Smooth muscle cell (in vitro differentiated cells): ENCODE measurements at regions not wholly inside any gene's neighbourhood (a gene's known extent, or its start where the extent isn't known, plus 50 kb on each side); places are given as distances from the start of the nearest gene placed in this dataset.
"Not testable (repeated sequence)": the region's sequence is repeated elsewhere in the genome, so short reads cannot be mapped to it uniquely, and the experiment has no call there.

Source experiments
- DNase-seq: peaks from one replicate; lab custom pipeline; 2025; ENCODE audit not compliant: unreplicated experiment; lab: John Stamatoyannopoulos, UW
- H2AFZ ChIP-seq: fragments of 200-600 bp; sonication (generic); 2 replicates; pipeline ENCODE4 v1.6.0; 2016; ENCODE audit warnings: antibody characterized with exemption, low read depth, mild to moderate bottlenecking
- H3F3A ChIP-seq: fragments of 200-600 bp; sonication (generic); 2 replicates; pipeline ENCODE4 v1.6.0; 2017; ENCODE audit warnings: antibody characterized with exemption, low read depth
- H3K27ac ChIP-seq: fragments of 200-600 bp; sonication (generic); 2 replicates; pipeline ENCODE4 v1.5.1; 2016; ENCODE audit warnings: low read depth, mild to moderate bottlenecking
- H3K27me3 ChIP-seq: fragments of 200-600 bp; sonication (generic); 2 replicates; pipeline ENCODE4 v1.6.1; 2016; ENCODE audit warnings: low read depth, mild to moderate bottlenecking
- H3K36me3 ChIP-seq: fragments of 200-600 bp; sonication (generic); 2 replicates; pipeline ENCODE4 v1.5.1; 2016; ENCODE audit warnings: low read depth
- H3K4me1 ChIP-seq: fragments of 200-600 bp; sonication (generic); 2 replicates; pipeline ENCODE4 v1.5.1; 2016; ENCODE audit warnings: low read depth
- H3K4me2 ChIP-seq: fragments of 200-600 bp; sonication (generic); 2 replicates; pipeline ENCODE4 v1.6.0; 2016; ENCODE audit warnings: mild to moderate bottlenecking
- H3K4me3 ChIP-seq: fragments of 200-600 bp; sonication (generic); 2 replicates; pipeline ENCODE4 v1.5.1; 2016; ENCODE audit warnings: mild to moderate bottlenecking
- H3K79me2 ChIP-seq: fragments of 200-600 bp; sonication (generic); 2 replicates; pipeline ENCODE4 v1.6.0; 2016; ENCODE audit warnings: low read depth, mild to moderate bottlenecking
- H3K9ac ChIP-seq: fragments of 200-600 bp; sonication (generic); 2 replicates; pipeline ENCODE4 v1.6.0; 2016; ENCODE audit warnings: low read depth
- H3K9me3 ChIP-seq: fragments of 200-600 bp; sonication (generic); replicated peaks from 2 replicates; pipeline ENCODE4 v1.5.1; 2016; ENCODE audit warnings: low read depth
- H4K20me1 ChIP-seq: fragments of 200-600 bp; sonication (generic); 2 replicates; pipeline ENCODE4 v1.6.0; 2016; ENCODE audit warnings: low read depth
- CTCF ChIP-seq: fragments of 200-600 bp; sonication (generic); IDR thresholded peaks from 2 replicates; pipeline ENCODE4 v1.5.1; 2017; ENCODE audit warnings: borderline replicate concordance, mild to moderate bottlenecking, antibody characterized with exemption; ENCODE audit not compliant: insufficient read depth, poor library complexity, severe bottlenecking
- WGBS: methylation state at CpG from one replicate; pipeline ENCODE4 v1.1.7; 2016; ENCODE audit warnings: low lambda C conversion rate; 5-methylcytosine and 5-hydroxymethylcytosine counted together

DNA sequence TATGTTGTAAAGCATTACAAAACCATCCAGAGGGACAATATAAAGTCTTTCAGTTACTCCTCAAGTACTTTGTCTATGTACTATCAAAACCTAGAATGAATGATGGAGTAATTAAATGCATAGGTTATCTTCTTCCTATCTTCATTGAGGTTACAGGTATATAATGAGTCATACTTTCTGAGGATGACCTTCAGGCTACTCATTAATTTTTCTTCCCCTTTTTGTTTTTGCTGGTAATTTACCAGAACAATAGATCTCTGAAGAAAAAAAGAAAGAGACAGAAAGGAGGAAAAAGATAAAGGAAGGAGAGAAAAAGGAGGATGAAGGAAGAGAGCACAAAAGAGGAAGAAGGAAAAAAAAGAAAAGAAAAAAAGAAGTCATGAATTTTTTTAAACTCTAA is 398.4 kb downstream of the TBC1D32 start:
- no peaks in the 10 kb centered on the region for H3K9me3 ChIP-seq
- no peak overlapping the region for H3K9ac ChIP-seq
- H3K79me2 ChIP-seq, result no peaks in the 10 kb centered on the region
- DNase-seq, result no peak
- no peaks in the 10 kb centered on the region for H3K27me3 ChIP-seq
- H3K4me3 ChIP-seq, result no peak overlapping the region
- H2AFZ ChIP-seq, result no peak overlapping the region
- no peak overlapping the region for H3K27ac ChIP-seq
- H3K4me1 ChIP-seq, result no peaks in the 10 kb centered on the region
- no peak for TF ChIP-seq CTCF
- no peaks in the 10 kb centered on the region for H4K20me1 ChIP-seq
- no peak overlapping the region for H3K4me2 ChIP-seq
- H3K36me3 ChIP-seq, result no peaks in the 10 kb centered on the region
- H3F3A ChIP-seq, result no peaks in the 10 kb centered on the region

- H3K4me3 ChIP-seq, result no peak overlapping the region
- no peak overlapping the region for H3K9ac ChIP-seq
- H3K27ac ChIP-seq, result no peak overlapping the region
- no peaks in the 10 kb centered on the region for H4K20me1 ChIP-seq
- WGBS, result 80% methylated on average over 2 of the region's 2 CpGs
- no peaks in the 10 kb centered on the region for H3K9me3 ChIP-seq
- no peak for DNase-seq
- no peaks in the 10 kb centered on the region for H3K36me3 ChIP-seq
- H3F3A ChIP-seq, result no peaks in the 10 kb centered on the region
- no peak for TF ChIP-seq CTCF
- no peaks in the 10 kb centered on the region for H3K27me3 ChIP-seq
- no peaks in the 10 kb centered on the region for H3K4me1 ChIP-seq
- H3K79me2 ChIP-seq, result no peaks in the 10 kb centered on the region
- H2AFZ ChIP-seq, result no peak overlapping the region
- no peak overlapping the region for H3K4me2 ChIP-seq
Observed at GRCh38 chr6:120935016-120935415, 399.3 kb downstream of the TBC1D32 start.

DNA sequence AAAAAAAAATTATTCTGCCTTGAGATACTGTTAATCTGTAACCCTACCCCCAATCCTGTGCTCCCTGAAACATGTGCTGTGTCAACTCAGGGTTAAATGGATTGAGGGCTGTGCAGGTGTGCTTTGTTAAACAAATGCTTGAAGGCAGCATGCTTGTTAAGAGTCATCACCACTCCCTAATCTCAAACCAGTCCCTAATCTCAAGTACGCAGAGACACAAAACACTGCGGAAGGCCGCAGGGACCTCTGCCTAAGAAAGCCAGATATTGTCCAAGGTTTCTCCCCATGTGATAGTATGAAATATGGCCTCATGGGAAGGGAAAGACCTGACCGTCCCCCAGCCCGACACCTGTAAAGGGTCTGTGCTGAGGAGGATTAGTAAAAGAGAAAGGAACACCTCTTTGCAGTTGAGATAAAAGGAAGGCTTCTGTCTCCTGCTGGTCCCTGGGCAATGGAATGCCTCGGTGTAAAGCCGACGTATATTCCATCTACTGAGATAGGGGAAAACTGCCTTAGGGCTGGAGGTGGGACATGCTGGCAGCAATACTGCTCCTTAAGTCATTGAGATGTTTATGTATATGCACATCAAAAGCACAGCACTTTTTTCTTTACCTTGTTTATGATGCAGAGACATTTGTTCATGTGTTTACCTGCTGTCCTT is 402.6 kb downstream of the TBC1D32 start:
- DNase-seq, H2AFZ ChIP-seq, H3K4me1 ChIP-seq, H3F3A ChIP-seq, H3K9ac ChIP-seq, H3K4me2 ChIP-seq, H3K79me2 ChIP-seq, H3K36me3 ChIP-seq, H3K27me3 ChIP-seq, H4K20me1 ChIP-seq, H3K4me3 ChIP-seq, H3K9me3 ChIP-seq, H3K27ac ChIP-seq: not testable (repeated sequence)
- WGBS, result 28% methylated on average over 8 of the region's 8 CpGs

- not testable (repeated sequence) for H3K9ac ChIP-seq, H3K36me3 ChIP-seq, DNase-seq, H3K27me3 ChIP-seq, H3K4me2 ChIP-seq, H3K27ac ChIP-seq, H3F3A ChIP-seq, H3K4me1 ChIP-seq, H3K4me3 ChIP-seq, H4K20me1 ChIP-seq, H3K79me2 ChIP-seq, H2AFZ ChIP-seq, H3K9me3 ChIP-seq
- WGBS, result 64% methylated on average over 4 of the region's 4 CpGs
Observed at GRCh38 chr6:120930500-120930899, 403.8 kb downstream of the TBC1D32 start.

GRCh38 chr6:120924214-120924613 is 410.1 kb downstream of the TBC1D32 start:
- 92% methylated on average over 2 of the region's 2 CpGs for WGBS
- Histone ChIP-seq H3K9ac (no peak overlapping the region), H3K4me3 (no peak overlapping the region), H3K27ac (no peak overlapping the region), H3K9me3 (no peaks in the 10 kb centered on the region), H3K27me3 (no peaks in the 10 kb centered on the region), H3K36me3 (no peaks in the 10 kb centered on the region), H2AFZ (no peak overlapping the region), H3K79me2 (no peaks in the 10 kb centered on the region), H3F3A (no peaks in the 10 kb centered on the region), H3K4me1 (no peaks in the 10 kb centered on the region), H4K20me1 (no peaks in the 10 kb centered on the region), H3K4me2 (no peak overlapping the region)
- TF ChIP-seq CTCF, result no peak
- DNase-seq, result no peak
